K562 (cell line): ENCODE measurements at regions not wholly inside any gene's neighbourhood (a gene's known extent, or its start where the extent isn't known, plus 50 kb on each side); places are given as distances from the start of the nearest gene placed in this dataset.

Source experiments
- BRD9 ChIP-seq: fragments of 450-650 bp; IDR thresholded peaks from 2 replicates; pipeline ENCODE4 v1.6.1; 2018; ENCODE audit warnings: low read depth; ENCODE audit not compliant: partially characterized antibody
- CBFA2T2 ChIP-seq: fragments of 450-650 bp; conservative IDR thresholded peaks from 2 replicates; pipeline ENCODE4 v1.6.1; 2017; ENCODE audit warnings: mild to moderate bottlenecking
- CREB1 ChIP-seq, 2 experiments: sonication (generic) in 1 of 2; formaldehyde crosslinking in 1 of 2; IDR thresholded peaks; 2 replicates each; pipeline versions ENCODE4 v1.6.1 to v1.8.0; 2012 to 2022; ENCODE audit warnings: inconsistent platforms in 1 of 2, mild to moderate bottlenecking in 1 of 2, missing genetic modification reagents in 1 of 2, moderate library complexity in 1 of 2
- EP300 ChIP-seq: IDR thresholded peaks from 2 replicates; pipeline ENCODE4 v1.6.1; 2012; ENCODE audit warnings: low read length, improper control_type of control experiment
- ETS2 ChIP-seq: IDR thresholded peaks from 2 replicates; pipeline ENCODE4 v1.6.1; 2016; ENCODE audit warnings: borderline replicate concordance, missing genetic modification characterization, mild to moderate bottlenecking, moderate library complexity, missing compliant biosample characterization; ENCODE audit not compliant: poor library complexity, severe bottlenecking
- FOXA3 ChIP-seq, 2 experiments: fragments of 450-650 bp in 1 of 2; sonication (generic) in 1 of 2; formaldehyde crosslinking; IDR thresholded peaks in 1 of 2; conservative IDR thresholded peaks in 1 of 2; 2 replicates each; pipeline versions ENCODE4 v1.4.0 to v1.8.0; 2020 to 2022; ENCODE audit warnings: mild to moderate bottlenecking in 2 of 2, missing genetic modification reagents in 1 of 2
- HCFC1 ChIP-seq: IDR thresholded peaks from 2 replicates; pipeline ENCODE4 v1.6.1; 2012; ENCODE audit warnings: low read depth, low read length, improper control_type of control experiment
- HDAC1 ChIP-seq, 2 experiments: fragments of 450-650 bp; IDR thresholded peaks; 2 replicates each; pipeline ENCODE4 v1.6.1; 2016 to 2017; ENCODE audit warnings: inconsistent platforms in 1 of 2, mild to moderate bottlenecking in 1 of 2, moderate library complexity in 1 of 2
- HDAC3 ChIP-seq: fragments of 450-650 bp; IDR thresholded peaks from 2 replicates; pipeline ENCODE4 v1.6.1; 2018; ENCODE audit warnings: borderline replicate concordance, mild to moderate bottlenecking, moderate library complexity; ENCODE audit not compliant: partially characterized antibody
- MCM7 ChIP-seq, 2 experiments: fragments of 450-650 bp; IDR thresholded peaks; 2 replicates each; pipeline ENCODE4 v1.6.1; 2016 to 2018
- NR0B1 ChIP-seq: fragments of 450-650 bp; IDR thresholded peaks from one replicate; pipeline ENCODE4 v1.6.1; 2018; ENCODE audit warnings: mild to moderate bottlenecking, moderate library complexity; ENCODE audit not compliant: partially characterized antibody
- NR1H2 ChIP-seq: sonication (generic); formaldehyde crosslinking; IDR thresholded peaks from 2 replicates; pipeline ENCODE4 v1.4.0; 2020; ENCODE audit warnings: mild to moderate bottlenecking, missing genetic modification reagents
- PATZ1 ChIP-seq: fragments of 250-450 bp; sonication (Bioruptor Pico); IDR thresholded peaks from 2 replicates; pipeline ENCODE4 v1.5.0; 2020; ENCODE audit warnings: mild to moderate bottlenecking, borderline replicate concordance
- PCBP2 ChIP-seq: fragments of 200-400 bp; formaldehyde crosslinking; IDR thresholded peaks from 2 replicates; pipeline ENCODE4 v1.6.1; 2018; ENCODE audit warnings: low read length, low read depth, mild to moderate bottlenecking, moderate library complexity; ENCODE audit not compliant: poor library complexity, severe bottlenecking
- SAP30 ChIP-seq: fragments of 200-600 bp; sonication (generic); IDR thresholded peaks from 2 replicates; pipeline ENCODE4 v1.6.1; 2012; ENCODE audit warnings: borderline replicate concordance, low read depth, mild to moderate bottlenecking, moderate library complexity, low read length, control low read depth, inconsistent platforms; ENCODE audit not compliant: insufficient read depth, poor library complexity, severe bottlenecking
- TAL1 ChIP-seq: fragments of 450-650 bp; IDR thresholded peaks from 2 replicates; pipeline ENCODE4 v1.6.1; 2016; ENCODE audit warnings: mild to moderate bottlenecking
- TFAP4 ChIP-seq: sonication (generic); formaldehyde crosslinking; IDR thresholded peaks from 2 replicates; pipeline ENCODE4 v1.8.0; 2022; ENCODE audit warnings: missing genetic modification reagents, mild to moderate bottlenecking, moderate library complexity, borderline replicate concordance
- ZBTB12 ChIP-seq: fragments of 250-450 bp; sonication (Bioruptor Pico); IDR thresholded peaks from 2 replicates; pipeline ENCODE4 v1.4.0; 2020
- ZNF140 ChIP-seq: fragments of 250-450 bp; sonication (Bioruptor Pico); IDR thresholded peaks from 2 replicates; pipeline ENCODE4 v1.8.0; 2021; ENCODE audit warnings: moderate library complexity, mild to moderate bottlenecking, inconsistent platforms
- ZNF197 ChIP-seq: fragments of 200-800 bp; sonication (Bioruptor generic); IDR thresholded peaks from 2 replicates; pipeline ENCODE4 v1.6.1; 2016; ENCODE audit warnings: low read depth, missing genetic modification characterization, missing compliant biosample characterization
- ZNF217 ChIP-seq: sonication (generic); formaldehyde crosslinking; IDR thresholded peaks from 2 replicates; pipeline ENCODE4 v1.8.0; 2022; ENCODE audit warnings: mild to moderate bottlenecking, missing genetic modification reagents
- ZNF232 ChIP-seq: sonication (generic); formaldehyde crosslinking; IDR thresholded peaks from 2 replicates; pipeline ENCODE4 v1.8.0; 2022; ENCODE audit warnings: mild to moderate bottlenecking, missing genetic modification reagents
- ZNF384 ChIP-seq: IDR thresholded peaks from 2 replicates; pipeline ENCODE4 v1.6.1; 2012; ENCODE audit warnings: low read depth, low read length, improper control_type of control experiment
- ZNF431 ChIP-seq: sonication (generic); formaldehyde crosslinking; IDR thresholded peaks from 2 replicates; pipeline ENCODE4 v1.8.0; 2022; ENCODE audit warnings: mild to moderate bottlenecking, missing genetic modification reagents
- ZNF444 ChIP-seq: fragments of 250-450 bp; sonication (Bioruptor Pico); IDR thresholded peaks from 2 replicates; pipeline ENCODE4 v1.4.0; 2020; ENCODE audit warnings: mild to moderate bottlenecking, moderate library complexity

DNA sequence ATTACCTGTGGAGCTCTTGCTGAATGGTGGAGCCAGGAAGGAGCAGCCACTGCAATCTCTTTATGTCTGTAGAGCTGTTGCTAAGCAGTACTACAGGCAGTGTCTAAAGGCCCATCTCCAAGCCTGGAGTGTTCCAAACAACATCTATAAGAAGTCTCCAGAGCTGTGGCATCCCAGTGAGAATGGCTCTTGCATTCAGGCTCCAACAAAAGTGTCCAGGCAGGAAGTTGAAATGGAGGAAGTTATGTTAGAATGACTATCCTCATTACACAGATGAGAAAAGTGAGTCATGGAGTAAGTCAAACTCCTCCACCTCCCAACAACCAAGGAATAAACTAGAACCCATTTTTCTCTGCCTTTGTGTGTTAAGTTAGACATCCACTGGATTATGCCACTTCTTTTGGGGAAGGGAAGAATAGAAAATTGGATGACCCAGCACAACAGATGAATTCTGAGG, 288.5 kb upstream of the STXBP5 start (continued):
- TF ChIP-seq HDAC3 (no peak), TAL1 (no peak), NR0B1 (no peak), ZBTB12 (peak; percentile 64), CREB1 (IDR thresholded peaks at IDR 0.05) (no peak), CREB1 (CRISPR knock-in tag; IDR thresholded peaks at IDR 0.05) (no peak), ZNF232 (CRISPR knock-in tag) (no peak), EP300 (no peak; the same call in 1 of the 2 replicates), TFAP4 (CRISPR knock-in tag) (no peak), MCM7 (IDR thresholded peaks at IDR 0.05) (no peak), HCFC1 (no peak), ZNF444 (CRISPR knock-in tag) (0 out of 2 replicates have a peak, but pooled peaks have one; percentile 21), ZNF431 (CRISPR knock-in tag) (no peak), ZNF197 (CRISPR knock-in tag) (peak; percentile 90), HDAC1 (IDR thresholded peaks at IDR 0.05) (no peak), CBFA2T2 (no peak), PCBP2 (no peak), ZNF217 (CRISPR knock-in tag) (no peak), BRD9 (no peak), ETS2 (tag) (no peak), PATZ1 (CRISPR knock-in tag) (no peak), ZNF384 (no peak), NR1H2 (CRISPR knock-in tag) (no peak), ZNF140 (no peak), FOXA3 (CRISPR knock-in tag; conservative IDR thresholded peaks at IDR 0.05 in 1 of 2, IDR thresholded peaks at IDR 0.05 in 1 of 2) (no peak), SAP30 (no peak)
